Activated naive CD8-positive, alpha-beta T cell (primary cell): ENCODE measurements at regions not wholly inside any gene's neighbourhood (a gene's known extent, or its start where the extent isn't known, plus 50 kb on each side); places are given as distances from the start of the nearest gene placed in this dataset.
"Not testable (repeated sequence)": the region's sequence is repeated elsewhere in the genome, so short reads cannot be mapped to it uniquely, and the experiment has no call there.

Source experiments
- H3K27ac Mint-ChIP-seq: one replicate; pipeline ENCODE4 v1.8.0; 2021; ENCODE audit warnings: mixed read lengths
- H3K27me3 Mint-ChIP-seq: one replicate; pipeline ENCODE4 v1.8.0; 2021; ENCODE audit warnings: mixed read lengths
- H3K36me3 Mint-ChIP-seq: one replicate; pipeline ENCODE4 v1.8.0; 2021; ENCODE audit warnings: mixed read lengths
- H3K4me1 Mint-ChIP-seq: one replicate; pipeline ENCODE4 v1.8.0; 2021; ENCODE audit warnings: low read depth, mixed read lengths
- H3K4me3 Mint-ChIP-seq: one replicate; pipeline ENCODE4 v1.8.0; 2021; ENCODE audit warnings: mild to moderate bottlenecking, mixed read lengths
- H3K9me3 Mint-ChIP-seq: one replicate; pipeline ENCODE4 v1.8.0; 2021; ENCODE audit warnings: low read depth, mixed read lengths

DNA sequence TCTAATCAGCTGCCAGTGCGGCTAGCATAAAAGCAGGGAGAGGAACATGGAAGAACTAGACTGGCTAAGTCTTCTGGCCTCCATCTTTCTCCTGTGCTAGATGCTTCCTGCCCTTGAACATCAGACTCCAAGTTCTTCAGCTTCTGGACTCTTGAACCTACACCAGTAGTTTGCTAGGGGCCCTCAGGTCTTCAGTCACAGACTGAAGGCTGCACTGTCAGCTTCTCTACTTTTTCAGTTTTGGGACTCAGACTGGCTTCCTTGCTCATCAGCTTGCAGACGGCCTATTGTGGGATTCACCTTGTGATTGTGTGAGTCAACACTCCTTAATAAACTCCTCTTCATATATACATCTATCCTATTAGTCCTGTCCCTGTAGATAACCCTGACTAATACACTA lies 162.2 kb downstream of the MRPS30 start:
- H3K27ac Mint-ChIP-seq, H3K36me3 Mint-ChIP-seq, H3K4me1 Mint-ChIP-seq, H3K4me3 Mint-ChIP-seq, H3K27me3 Mint-ChIP-seq, H3K9me3 Mint-ChIP-seq: not testable (repeated sequence)

DNA sequence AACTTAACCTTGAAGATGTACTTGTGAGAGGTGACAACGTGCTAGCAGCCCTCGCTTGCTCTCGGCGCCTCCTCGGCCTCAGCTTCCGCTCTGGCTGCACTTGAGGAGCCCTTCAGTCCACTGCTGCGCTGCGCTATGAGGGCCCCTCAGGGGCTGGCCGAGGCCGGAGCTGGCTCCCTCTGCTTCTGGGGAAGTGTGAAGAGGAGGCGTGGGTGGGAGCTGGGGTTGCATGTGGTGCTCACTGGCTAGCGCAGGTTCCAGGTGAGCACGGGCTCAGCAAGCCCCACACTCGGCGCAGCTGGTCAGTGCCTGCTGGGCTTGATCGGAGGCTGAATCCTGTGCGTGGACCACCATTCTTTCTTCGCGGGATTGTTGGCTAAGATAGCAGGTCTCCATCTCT lies 166.1 kb downstream of the MRPS30 start:
- no peaks in the 10 kb centered on the region for H3K36me3 Mint-ChIP-seq

DNA sequence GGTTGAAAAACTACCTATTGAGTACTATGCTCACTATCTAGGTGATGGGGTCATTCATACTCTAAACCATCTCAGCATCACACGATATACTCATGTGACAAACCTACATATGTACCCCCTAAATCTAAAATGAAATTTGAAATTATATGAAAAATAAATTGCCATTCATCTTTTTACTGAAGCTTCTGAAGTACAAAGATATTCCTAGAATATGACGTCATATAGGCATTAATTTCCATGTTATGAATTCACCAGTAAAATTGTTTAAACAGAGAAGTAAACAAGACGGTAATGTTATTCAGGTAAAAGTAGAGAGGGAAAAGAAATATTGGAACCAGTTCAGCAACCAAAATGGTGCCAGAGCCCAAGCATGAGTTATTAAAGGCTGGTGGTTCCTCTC lies 173.0 kb downstream of the MRPS30 start:
- Mint-ChIP-seq H3K9me3 (peaks cover 36% of the 10 kb centered on the region), H3K36me3 (peaks cover 2% of the 10 kb centered on the region), H3K27ac (no peak overlapping the region), H3K4me3 (no peak overlapping the region), H3K27me3 (no peaks in the 10 kb centered on the region), H3K4me1 (no peaks in the 10 kb centered on the region)

More for the DNA sequence above, 166.1 kb downstream of the MRPS30 start:
- Mint-ChIP-seq H3K4me3 (no peak overlapping the region), H3K27me3 (no peaks in the 10 kb centered on the region), H3K4me1 (no peaks in the 10 kb centered on the region), H3K27ac (no peak overlapping the region), H3K9me3 (peaks cover 20% of the 10 kb centered on the region)

DNA sequence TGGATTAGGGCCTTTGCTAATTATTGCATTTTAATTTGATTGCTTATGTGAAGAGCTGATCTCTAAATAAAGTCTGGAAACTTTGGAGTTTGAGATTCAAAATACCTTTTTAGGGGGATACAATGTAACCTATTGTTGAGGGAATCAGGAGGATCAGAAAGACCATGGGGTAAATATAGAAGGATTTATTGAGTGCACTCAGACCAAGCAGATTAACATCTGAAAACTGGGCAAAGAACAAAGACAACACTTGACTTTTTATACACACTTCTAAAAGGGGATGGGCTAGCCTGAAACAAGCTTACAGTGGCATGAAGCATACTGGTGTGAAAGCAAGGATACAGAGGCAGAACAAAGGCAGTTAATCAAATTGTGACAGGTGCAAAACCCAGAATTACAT lies 174.3 kb downstream of the MRPS30 start:
- Mint-ChIP-seq H3K9me3 (peaks cover 36% of the 10 kb centered on the region), H3K27ac (no peak overlapping the region), H3K4me3 (no peak overlapping the region), H3K36me3 (peaks cover 2% of the 10 kb centered on the region), H3K4me1 (no peaks in the 10 kb centered on the region), H3K27me3 (no peaks in the 10 kb centered on the region)

DNA sequence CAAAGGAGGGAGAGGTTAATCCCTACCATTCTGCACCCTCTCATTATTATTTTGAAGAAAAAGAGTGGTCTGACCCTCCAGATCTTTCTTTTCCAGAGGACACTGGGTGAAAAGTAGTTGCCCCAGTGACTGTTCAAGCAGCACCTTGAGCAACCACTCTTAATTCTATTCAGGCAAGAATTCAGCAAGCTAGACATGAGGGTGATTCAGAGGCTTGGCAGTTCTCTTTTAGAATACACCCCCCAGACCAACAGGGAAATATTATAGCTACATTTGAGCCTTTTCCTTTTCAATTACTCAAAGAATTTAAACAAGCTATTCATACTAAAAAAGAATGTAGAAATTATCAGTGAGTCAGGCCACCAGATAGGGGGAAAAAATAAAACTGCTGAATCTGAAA lies 178.3 kb downstream of the MRPS30 start:
- Mint-ChIP-seq H3K4me1 (no peaks in the 10 kb centered on the region), H3K27ac (no peak overlapping the region), H3K36me3 (peaks cover 2% of the 10 kb centered on the region), H3K27me3 (no peaks in the 10 kb centered on the region), H3K9me3 (peaks cover 46% of the 10 kb centered on the region), H3K4me3 (no peak overlapping the region)

DNA sequence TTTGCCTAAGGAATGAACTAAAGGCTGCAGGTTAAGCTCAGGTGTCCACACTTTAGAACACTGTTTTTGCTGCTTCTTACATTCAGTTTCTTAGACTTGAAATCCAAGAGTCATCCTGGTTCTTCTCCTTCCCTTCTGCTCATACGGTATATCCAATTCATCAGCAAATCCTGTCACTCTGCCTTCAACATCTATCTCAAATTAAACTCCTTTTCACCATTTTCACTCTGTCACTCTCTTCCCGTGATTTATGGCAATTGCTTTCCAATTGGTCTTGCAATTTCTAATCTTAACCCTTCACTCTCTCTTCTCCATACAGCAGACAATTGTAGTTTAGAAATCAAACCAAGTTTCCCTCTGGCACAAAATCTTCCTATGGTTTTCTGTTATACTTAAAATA lies 182.9 kb downstream of the MRPS30 start:
- no peaks in the 10 kb centered on the region for H3K36me3 Mint-ChIP-seq
- H3K27ac Mint-ChIP-seq, result no peak overlapping the region
- H3K9me3 Mint-ChIP-seq, result peaks cover 30% of the 10 kb centered on the region
- no peaks in the 10 kb centered on the region for H3K27me3 Mint-ChIP-seq
- H3K4me1 Mint-ChIP-seq, result no peaks in the 10 kb centered on the region
- no peak overlapping the region for H3K4me3 Mint-ChIP-seq

DNA sequence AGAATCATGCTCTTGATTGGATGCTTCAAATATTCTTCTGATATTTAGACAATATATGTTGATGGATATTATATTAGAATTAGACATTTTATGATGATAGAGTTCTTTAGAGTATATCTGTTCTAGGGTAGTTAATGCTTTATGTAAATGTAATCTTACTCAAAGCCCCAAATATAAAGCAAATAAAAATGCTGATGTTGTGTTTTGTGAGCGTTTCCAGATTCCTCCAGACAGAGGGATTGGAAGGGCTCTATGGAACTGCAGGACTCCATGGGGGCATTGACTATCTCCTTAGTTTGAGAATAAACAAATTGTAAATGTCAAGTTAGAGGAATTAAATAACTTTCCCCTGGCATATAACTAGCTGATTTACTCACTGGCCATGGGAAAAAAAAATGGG lies 184.5 kb downstream of the MRPS30 start:
- no peak overlapping the region for H3K27ac Mint-ChIP-seq
- peaks cover 23% of the 10 kb centered on the region for H3K9me3 Mint-ChIP-seq
- H3K4me3 Mint-ChIP-seq, result no peak overlapping the region
- no peaks in the 10 kb centered on the region for H3K4me1 Mint-ChIP-seq
- H3K36me3 Mint-ChIP-seq, result no peaks in the 10 kb centered on the region
- H3K27me3 Mint-ChIP-seq, result no peaks in the 10 kb centered on the region

DNA sequence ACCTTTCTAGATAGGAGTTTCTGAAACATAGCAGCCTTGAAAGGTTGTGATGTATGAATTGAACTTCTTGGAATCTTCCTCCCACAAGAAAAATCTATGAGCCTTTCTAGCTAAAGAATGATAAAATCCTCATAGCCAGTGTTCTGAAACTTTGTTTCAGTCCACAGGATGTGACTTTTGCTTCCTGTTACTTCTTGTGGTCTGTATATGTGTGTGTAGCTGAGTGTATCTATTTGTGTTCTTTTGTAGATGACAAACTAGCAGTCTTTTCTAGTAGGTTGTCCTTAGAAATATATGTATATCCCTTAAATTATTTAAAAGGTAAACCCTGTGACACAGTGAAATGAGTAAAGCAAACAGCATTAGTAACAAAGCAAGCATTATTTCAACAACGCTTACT lies 188.8 kb downstream of the MRPS30 start:
- no peak overlapping the region for H3K27ac Mint-ChIP-seq
- H3K4me3 Mint-ChIP-seq, result no peak overlapping the region
- H3K9me3 Mint-ChIP-seq, result peaks cover 3% of the 10 kb centered on the region
- no peaks in the 10 kb centered on the region for H3K27me3 Mint-ChIP-seq
- H3K36me3 Mint-ChIP-seq, result no peaks in the 10 kb centered on the region
- H3K4me1 Mint-ChIP-seq, result no peaks in the 10 kb centered on the region

DNA sequence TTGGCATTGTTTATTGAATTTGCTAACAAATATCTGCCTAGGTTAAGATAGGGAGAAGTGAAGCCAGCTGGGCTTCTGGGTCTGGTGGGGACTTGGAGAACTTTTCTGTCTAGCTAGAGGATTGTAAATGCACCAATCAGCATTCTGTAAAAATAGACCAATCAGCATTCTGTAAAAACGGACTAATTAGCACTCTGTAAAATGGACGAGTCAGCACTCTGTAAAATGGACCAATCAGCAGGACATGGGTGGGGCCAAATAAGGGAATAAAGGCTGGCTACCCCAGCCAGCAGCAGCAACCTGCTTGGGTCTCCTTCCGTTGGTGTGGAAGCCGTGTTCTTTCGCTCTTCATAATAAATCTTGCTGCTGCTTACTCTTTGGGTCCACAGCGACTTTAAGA lies 198.4 kb downstream of the MRPS30 start:
- not testable (repeated sequence) for H3K27me3 Mint-ChIP-seq, H3K36me3 Mint-ChIP-seq, H3K4me3 Mint-ChIP-seq, H3K9me3 Mint-ChIP-seq, H3K27ac Mint-ChIP-seq, H3K4me1 Mint-ChIP-seq

DNA sequence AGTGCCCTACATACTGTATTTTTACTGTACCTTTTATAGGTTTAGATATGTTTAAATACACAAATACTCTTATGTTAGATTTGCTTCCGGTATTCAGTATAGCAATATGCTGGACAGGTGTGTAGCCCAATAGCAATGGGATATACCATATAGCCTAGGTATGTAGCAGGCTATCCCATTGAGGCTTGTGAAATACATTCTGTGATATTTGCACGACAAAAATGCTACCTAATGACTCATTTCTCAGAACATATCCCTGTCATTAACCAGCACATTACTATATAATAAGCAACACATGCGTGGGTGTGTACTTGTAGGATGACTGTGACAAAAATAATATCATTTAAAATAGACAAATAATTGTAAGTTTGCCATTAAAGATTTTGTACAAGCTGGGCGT lies 208.8 kb downstream of the MRPS30 start:
- no peak overlapping the region for H3K27ac Mint-ChIP-seq
- no peaks in the 10 kb centered on the region for H3K36me3 Mint-ChIP-seq
- H3K9me3 Mint-ChIP-seq, result peaks cover 8% of the 10 kb centered on the region
- H3K27me3 Mint-ChIP-seq, result no peaks in the 10 kb centered on the region
- no peaks in the 10 kb centered on the region for H3K4me1 Mint-ChIP-seq
- no peak overlapping the region for H3K4me3 Mint-ChIP-seq

DNA sequence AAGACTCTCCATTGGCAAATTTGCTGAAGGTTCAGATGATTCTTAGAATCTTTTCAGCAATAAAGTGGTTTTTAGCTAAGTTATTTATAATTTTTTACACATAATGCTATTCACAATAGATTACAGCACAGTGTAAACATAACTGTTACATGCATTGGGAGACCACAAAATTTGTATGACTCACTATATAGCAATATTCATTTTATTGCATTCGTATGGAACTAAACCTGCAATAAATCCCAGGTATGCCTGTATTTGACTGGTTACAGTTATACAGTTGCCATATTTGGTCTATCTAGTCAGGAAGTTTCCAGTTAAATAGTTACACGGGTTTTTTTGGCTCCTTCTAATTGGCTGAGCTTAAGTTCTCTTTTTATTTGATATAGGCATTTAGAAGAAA lies 220.8 kb downstream of the MRPS30 start:
- no peaks in the 10 kb centered on the region for H3K4me1 Mint-ChIP-seq
- peaks cover 16% of the 10 kb centered on the region for H3K9me3 Mint-ChIP-seq
- H3K36me3 Mint-ChIP-seq, result no peaks in the 10 kb centered on the region
- H3K4me3 Mint-ChIP-seq, result no peak overlapping the region
- no peak overlapping the region for H3K27ac Mint-ChIP-seq
- H3K27me3 Mint-ChIP-seq, result no peaks in the 10 kb centered on the region

DNA sequence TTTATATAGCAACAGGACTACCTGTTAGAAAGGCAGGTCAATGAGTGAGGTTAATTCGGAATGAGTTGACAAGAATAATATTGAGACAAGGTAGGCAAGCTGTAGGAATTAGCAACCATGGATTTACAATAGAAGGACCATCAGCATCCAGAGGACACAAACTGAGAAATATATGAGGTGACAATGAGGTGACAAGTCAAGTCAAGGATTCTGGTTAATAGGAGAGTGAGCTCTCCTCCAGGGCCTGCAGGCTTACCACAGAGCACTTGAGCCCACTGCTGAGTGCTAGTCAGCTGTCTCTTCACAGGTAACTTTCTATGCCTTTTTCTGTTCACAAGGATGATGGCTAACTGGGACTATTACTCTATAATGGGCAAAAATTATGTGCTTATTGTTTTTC lies 227.2 kb downstream of the MRPS30 start:
- Mint-ChIP-seq H3K4me1 (no peaks in the 10 kb centered on the region), H3K36me3 (no peaks in the 10 kb centered on the region), H3K4me3 (no peak overlapping the region), H3K27ac (no peak overlapping the region), H3K9me3 (no peaks in the 10 kb centered on the region), H3K27me3 (no peaks in the 10 kb centered on the region)

DNA sequence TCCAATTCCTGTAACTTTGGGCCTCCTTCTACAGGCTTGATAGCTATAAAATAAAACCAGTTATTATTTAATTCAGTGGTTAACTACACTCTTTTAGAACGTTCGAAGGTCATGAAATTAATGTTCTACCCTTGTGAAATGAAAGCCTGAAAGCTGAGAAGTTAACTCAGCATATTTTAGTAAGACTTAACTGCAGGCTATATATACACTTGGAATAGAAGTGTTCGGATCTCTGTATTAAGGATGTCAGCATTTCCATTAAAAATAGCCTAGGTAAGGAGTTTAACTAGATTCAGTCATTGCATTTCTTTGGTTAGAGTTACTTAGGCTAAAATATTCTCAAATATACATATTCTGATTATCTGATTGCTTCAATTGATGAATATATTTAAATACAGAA lies 229.2 kb downstream of the MRPS30 start:
- H3K36me3 Mint-ChIP-seq, result no peaks in the 10 kb centered on the region
- no peak overlapping the region for H3K27ac Mint-ChIP-seq

DNA sequence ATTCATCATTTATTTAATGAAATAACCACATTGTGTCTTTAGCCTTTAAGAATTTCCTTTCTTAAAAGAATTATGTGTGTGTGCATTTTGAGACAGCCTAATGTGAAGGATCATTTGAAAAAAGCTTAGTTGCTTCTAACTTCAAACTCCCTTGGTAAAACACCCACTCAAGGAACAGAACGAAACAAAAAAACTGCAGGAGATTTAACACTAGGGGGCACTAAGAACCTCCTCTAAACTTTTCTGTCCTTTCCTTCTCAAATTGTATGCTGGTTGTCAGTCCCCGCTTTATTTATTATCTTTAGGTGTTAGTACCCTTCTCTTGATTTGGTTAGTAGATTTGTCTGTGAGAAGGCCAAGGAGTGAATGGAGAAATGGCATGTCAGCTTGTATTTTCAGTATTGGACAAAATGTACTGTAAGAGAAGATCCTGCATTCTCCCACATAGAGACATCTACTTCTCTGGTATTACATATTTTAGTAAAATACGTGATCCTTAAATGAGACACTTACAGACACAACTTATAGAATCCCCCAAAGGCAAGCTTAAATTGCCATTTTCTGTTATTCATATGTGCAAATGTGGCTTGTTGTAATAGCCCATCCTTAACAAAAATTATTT lies 229.7 kb downstream of the MRPS30 start:
- no peaks in the 10 kb centered on the region for H3K27me3 Mint-ChIP-seq
- no peaks in the 10 kb centered on the region for H3K4me1 Mint-ChIP-seq
- H3K27ac Mint-ChIP-seq, result no peak overlapping the region
- no peaks in the 10 kb centered on the region for H3K36me3 Mint-ChIP-seq
- H3K9me3 Mint-ChIP-seq, result no peaks in the 10 kb centered on the region
- H3K4me3 Mint-ChIP-seq, result no peak overlapping the region

More for the DNA sequence above, 229.2 kb downstream of the MRPS30 start:
- Mint-ChIP-seq H3K4me3 (no peak overlapping the region), H3K4me1 (no peaks in the 10 kb centered on the region), H3K27me3 (no peaks in the 10 kb centered on the region), H3K9me3 (no peaks in the 10 kb centered on the region)

DNA sequence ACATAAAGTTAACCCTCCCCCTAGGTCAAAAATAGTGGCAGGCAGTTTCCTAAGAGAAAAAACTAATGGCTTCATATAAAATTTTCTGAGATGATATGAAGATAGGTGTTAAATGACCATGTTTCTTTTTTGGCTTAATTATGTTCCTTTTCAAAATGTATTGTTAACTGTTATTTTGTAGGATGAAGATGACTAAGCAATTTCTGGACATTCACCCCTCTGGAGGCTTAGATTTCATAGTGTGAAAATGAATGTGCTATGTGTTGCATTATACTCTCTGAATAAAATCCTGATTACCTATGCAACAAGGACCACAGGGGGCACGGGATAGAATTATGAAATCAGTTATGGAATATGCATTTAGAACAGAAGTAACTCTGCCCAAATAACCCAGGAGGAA lies 233.5 kb downstream of the MRPS30 start:
- Mint-ChIP-seq H3K36me3 (no peaks in the 10 kb centered on the region), H3K4me1 (no peaks in the 10 kb centered on the region), H3K4me3 (no peak overlapping the region), H3K9me3 (no peaks in the 10 kb centered on the region), H3K27me3 (no peaks in the 10 kb centered on the region), H3K27ac (no peak overlapping the region)

DNA sequence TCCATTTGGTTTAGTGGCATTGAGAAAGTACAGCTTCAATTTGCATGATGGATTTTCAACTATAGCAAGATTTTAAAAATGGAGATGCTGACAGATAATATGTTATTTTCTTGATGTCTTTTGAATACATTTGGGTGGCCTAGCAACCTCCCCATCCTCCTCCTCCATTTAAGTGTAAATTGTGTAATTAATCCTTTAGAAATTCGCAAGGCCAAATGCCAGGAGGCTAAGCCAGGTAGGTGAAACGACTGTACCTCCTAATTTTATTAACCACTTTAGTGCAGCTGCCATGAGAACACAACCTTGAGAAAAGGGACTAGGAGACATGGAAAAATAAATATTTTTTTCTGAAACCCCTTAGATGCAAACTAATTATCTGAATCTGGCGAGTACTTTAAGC lies 248.8 kb downstream of the MRPS30 start:
- no peaks in the 10 kb centered on the region for H3K36me3 Mint-ChIP-seq
- H3K27ac Mint-ChIP-seq, result no peak overlapping the region
- H3K4me3 Mint-ChIP-seq, result no peak overlapping the region
- no peaks in the 10 kb centered on the region for H3K9me3 Mint-ChIP-seq
- H3K4me1 Mint-ChIP-seq, result no peaks in the 10 kb centered on the region
- H3K27me3 Mint-ChIP-seq, result no peaks in the 10 kb centered on the region
